ENCODE measurements at regions not wholly inside any gene's neighbourhood (a gene's known extent, or its start where the extent isn't known, plus 50 kb on each side); places are given as distances from the start of the nearest gene placed in this dataset.

- no peak overlapping the region for H3K4me3 ChIP-seq
- no peak for ATAC-seq
- H3K36me3 ChIP-seq = no peaks in the 10 kb centered on the region
- no peak for DNase-seq
- H3K27me3 ChIP-seq = no peaks in the 10 kb centered on the region
- H3K27ac ChIP-seq = no peak overlapping the region
- no peaks in the 10 kb centered on the region for H3K9me3 ChIP-seq
- intact Hi-C loops (cut with DNase I) = no loop called here
- TF ChIP-seq CTCF (IDR thresholded peaks at IDR 0.05) = no peak
- no peaks in the 10 kb centered on the region for H3K4me1 ChIP-seq
These were observed 301.4 kb downstream of the NR4A2 start for GRCh38 chr2:156031121-156031520.

GRCh38 chr2:156023229-156023869 is 309.2 kb downstream of the NR4A2 start:
- DNase-seq (no peak), ATAC-seq (peak; percentile 25)
- no peak for TF ChIP-seq CTCF (IDR thresholded peaks at IDR 0.05)
- H3K4me1 ChIP-seq = no peaks in the 10 kb centered on the region
- no peaks in the 10 kb centered on the region for H3K27me3 ChIP-seq
- intact Hi-C loops (cut with DNase I) = no loop called here
- H3K27ac ChIP-seq = no peak overlapping the region
- H3K9me3 ChIP-seq = no peaks in the 10 kb centered on the region
- H3K36me3 ChIP-seq = no peaks in the 10 kb centered on the region
- no peak overlapping the region for H3K4me3 ChIP-seq

- no peak overlapping the region for H3K4me3 ChIP-seq
- no peaks in the 10 kb centered on the region for H3K36me3 ChIP-seq
- H3K27me3 ChIP-seq = no peaks in the 10 kb centered on the region
- intact Hi-C loops (cut with DNase I) = no loop called here
- DNase-seq = no peak
- no peak for ATAC-seq
- H3K9me3 ChIP-seq = no peaks in the 10 kb centered on the region
- H3K27ac ChIP-seq = no peak overlapping the region
- H3K4me1 ChIP-seq = no peaks in the 10 kb centered on the region
- no peak for TF ChIP-seq CTCF (IDR thresholded peaks at IDR 0.05)
These were observed 311.1 kb downstream of the NR4A2 start for GRCh38 chr2:156021146-156022040.

- no peak for DNase-seq
- H3K27ac ChIP-seq = no peak overlapping the region
- H3K4me3 ChIP-seq = no peak overlapping the region
- TF ChIP-seq CTCF (IDR thresholded peaks at IDR 0.05) = no peak
- H3K27me3 ChIP-seq = no peaks in the 10 kb centered on the region
- no peak for ATAC-seq
- no peaks in the 10 kb centered on the region for H3K9me3 ChIP-seq
- intact Hi-C loops (cut with DNase I) = no loop called here
- no peaks in the 10 kb centered on the region for H3K36me3 ChIP-seq
- no peaks in the 10 kb centered on the region for H3K4me1 ChIP-seq
These were observed 313.2 kb downstream of the NR4A2 start for GRCh38 chr2:156019341-156019740.

- Histone ChIP-seq H3K27me3 (no peaks in the 10 kb centered on the region), H3K27ac (no peak overlapping the region), H3K4me3 (no peak overlapping the region), H3K4me1 (no peaks in the 10 kb centered on the region), H3K9me3 (no peaks in the 10 kb centered on the region), H3K36me3 (no peaks in the 10 kb centered on the region)
- DNase-seq = no peak
- TF ChIP-seq CTCF (IDR thresholded peaks at IDR 0.05) = no peak
- intact Hi-C loops (cut with DNase I) = no loop called here
- ATAC-seq = no peak
These were observed 315.1 kb downstream of the NR4A2 start for GRCh38 chr2:156017341-156017885.

Measured in upper lobe of right lung (tissue), 1 donor.